Activated CD4-positive, CD25-positive, alpha-beta regulatory T cell treated with anti-CD3 and anti-CD28 coated beads, Interleukin-2, amount 50 U/mL, for 72 hours (primary cell): ENCODE measurements at regions not wholly inside any gene's neighbourhood (a gene's known extent, or its start where the extent isn't known, plus 50 kb on each side); places are given as distances from the start of the nearest gene placed in this dataset.
"Not testable (repeated sequence)": the region's sequence is repeated elsewhere in the genome, so short reads cannot be mapped to it uniquely, and the experiment has no call there.

ENCODE experiments used
- DNase-seq: peaks from one replicate; pipeline ENCODE4 v3.0.0; 2021

DNA sequence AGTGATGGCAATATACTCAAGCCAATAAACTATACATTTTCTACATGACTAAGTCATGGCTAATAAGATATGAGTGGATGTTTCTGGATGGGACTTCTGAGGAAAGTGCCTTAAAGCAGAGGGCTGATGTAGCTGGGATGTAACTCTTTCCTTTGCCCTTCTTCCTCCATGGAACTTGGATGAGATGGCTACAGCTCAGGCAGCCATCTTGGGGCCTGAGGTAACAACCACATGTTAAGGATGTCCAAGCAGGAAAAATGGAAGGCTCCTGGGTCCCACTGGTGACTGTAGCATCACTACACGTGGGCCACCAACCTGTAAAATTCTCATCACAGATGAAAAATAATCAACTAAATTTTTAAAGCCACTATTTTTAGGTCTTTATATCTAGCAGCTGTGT is 54.4 kb upstream of the GRIP1 start:
- no peak for DNase-seq

DNA sequence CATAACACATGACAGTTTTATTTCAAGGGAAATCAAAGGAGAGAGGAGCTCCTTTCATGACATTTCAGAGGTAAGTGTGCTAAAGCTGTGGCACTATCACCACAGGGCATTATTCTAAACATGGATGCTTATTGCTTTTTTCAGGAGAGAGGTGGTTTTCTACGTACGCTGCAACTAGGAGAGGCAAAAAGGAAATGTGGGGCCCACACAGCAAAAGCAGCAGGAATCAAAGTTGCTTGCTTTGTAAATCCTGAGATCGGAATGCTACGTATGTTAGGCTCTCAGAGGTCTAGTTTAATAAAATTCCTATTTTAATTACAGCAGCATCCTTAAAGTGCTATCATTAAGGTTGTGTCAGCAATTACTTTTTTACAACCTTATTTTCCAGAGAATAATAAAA is 55.0 kb upstream of the GRIP1 start:
- no peak for DNase-seq

- no peak for DNase-seq
Measured at GRCh38 chr12:66735275-66735674, 56.4 kb upstream of the GRIP1 start.

GRCh38 chr12:66736931-66737330 is 58.1 kb upstream of the GRIP1 start:
- no peak for DNase-seq

DNA sequence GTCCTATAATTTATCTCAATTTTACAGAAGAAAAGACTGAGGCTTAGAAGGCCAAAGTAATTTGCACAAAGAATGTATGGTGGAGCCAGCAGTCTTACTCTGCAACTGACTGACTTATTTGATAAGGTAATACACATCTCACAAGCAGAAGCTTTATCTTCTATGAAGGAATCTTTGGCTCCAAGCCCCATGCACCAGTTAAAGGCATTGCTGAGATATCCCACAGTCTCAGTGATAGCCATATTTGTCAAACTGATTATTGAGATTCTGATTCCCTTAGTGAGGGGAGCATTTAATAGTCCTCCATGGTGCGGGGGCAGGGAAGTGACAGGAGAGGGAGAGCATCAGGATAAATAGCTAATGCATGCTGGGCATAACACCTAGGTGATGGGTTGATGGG is 60.4 kb upstream of the GRIP1 start:
- DNase-seq, result no peak

GRCh38 chr12:66739940-66740651 is 61.2 kb upstream of the GRIP1 start:
- DNase-seq, result no peak

DNA sequence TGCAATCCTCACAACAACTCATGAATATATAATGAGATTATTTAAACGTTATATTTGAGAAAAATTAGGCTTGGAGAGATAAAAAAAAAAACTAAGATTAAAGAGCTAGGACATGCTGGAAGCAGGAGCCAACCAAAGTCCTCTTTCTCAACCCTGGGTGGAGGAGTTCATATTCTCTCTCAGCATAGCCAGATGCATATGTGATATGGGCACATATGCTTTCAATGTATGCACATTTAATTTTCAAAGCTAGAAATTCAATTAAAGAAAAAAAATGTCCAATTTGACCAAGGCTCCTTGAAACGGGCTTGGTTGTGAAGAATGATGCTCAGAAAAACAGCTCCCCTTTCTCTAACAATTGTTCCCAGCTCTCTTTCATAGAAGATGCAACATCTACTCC is 61.9 kb upstream of the GRIP1 start:
- no peak for DNase-seq

GRCh38 chr12:66741919-66742318 is 63.0 kb upstream of the GRIP1 start:
- no peak for DNase-seq

GRCh38 chr12:66742508-66743367 is 63.9 kb upstream of the GRIP1 start:
- DNase-seq, result no peak

DNA sequence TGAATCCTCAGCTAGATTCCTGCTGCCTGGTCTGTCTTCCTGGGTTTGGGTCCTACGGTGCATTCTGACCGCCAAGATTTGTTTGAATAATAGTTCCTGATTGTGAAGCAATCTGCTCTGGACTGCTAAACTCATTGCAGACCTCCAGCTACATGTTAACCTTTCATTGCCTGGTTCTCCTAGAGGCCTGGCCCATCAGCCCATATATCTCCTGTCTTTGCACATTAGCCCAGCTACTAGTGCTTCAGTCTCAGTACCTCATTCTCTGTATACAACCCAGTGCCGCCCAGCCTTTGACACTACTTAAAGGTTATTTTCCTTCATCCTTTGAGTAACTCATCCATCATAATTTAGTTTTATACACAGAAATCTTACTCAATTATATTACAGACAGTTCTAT is 65.6 kb upstream of the GRIP1 start:
- DNase-seq, result no peak

DNA sequence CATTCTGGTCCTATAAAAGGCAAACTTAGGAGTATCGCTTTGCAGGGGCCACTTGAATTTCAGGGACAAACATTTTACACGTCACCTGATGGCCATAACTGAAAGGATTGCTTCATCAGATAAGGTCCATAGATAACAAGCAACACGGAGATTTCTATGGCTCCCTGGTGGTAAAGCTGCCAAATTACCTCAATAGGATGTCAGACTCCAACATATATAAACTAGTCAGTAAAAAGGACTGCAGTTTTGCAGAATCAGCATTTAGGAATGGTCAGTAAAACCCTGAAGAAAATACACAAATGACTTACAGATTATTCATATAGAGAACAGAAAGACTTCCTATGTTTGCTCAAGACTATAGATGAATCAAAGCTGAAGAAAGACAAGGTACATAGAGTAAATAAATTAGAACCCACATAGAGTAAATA is 66.1 kb upstream of the GRIP1 start:
- no peak for DNase-seq

DNA sequence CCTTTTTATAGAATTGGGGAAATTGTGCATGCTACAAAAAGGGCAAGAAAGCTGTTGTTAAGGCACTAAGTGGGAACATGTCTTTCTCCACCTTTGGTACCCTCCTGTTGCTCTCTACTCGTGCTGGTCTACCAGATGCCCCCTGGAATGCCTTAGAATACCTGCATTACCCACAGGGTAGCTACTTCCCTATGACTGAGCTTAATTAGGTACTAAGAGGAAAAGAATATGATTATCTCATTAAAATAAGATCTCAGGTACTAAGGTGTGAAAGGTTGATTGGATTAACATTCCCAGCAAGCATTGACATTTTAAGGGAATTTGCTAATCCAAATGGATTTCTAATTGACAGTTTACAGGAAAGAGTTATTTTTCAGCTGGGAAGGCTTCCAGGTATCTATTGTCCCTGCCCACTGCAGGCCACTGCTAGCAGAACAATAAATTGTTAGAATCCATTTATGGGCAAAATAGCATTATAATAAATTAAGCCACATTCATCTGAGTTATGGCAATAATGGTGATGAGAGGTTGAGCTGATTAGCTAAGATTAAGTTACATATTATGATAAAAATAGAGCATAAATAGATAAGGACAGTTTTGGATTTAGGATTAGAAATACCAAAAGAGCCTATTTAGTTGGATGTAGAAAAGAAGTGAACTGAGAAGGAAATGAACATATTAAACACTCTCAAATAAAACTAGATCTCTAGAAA is 67.8 kb upstream of the GRIP1 start:
- DNase-seq, result no peak

- DNase-seq, result no peak
Measured at GRCh38 chr12:66751432-66752113, 72.7 kb upstream of the GRIP1 start.

DNA sequence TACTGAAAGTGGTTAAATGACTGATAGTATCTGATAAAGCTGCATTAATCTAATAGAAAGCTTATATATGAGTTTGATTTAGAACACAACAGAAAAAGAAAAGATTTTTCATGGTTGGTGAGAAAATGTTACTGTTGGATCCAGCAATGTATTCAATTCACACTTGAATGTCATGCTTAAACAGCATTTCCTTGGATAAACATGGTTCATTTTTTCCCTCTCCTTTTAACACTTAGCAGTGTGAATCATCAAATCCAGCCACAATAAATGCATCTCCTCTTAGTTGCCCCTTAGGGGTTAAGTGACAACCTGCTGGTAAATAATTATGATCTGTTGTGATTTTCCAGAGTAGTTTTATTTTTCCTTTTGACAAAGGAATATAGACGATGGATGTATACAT is 74.9 kb upstream of the GRIP1 start:
- no peak for DNase-seq

- DNase-seq, result no peak
Measured at GRCh38 chr12:66755727-66756395, 77.0 kb upstream of the GRIP1 start.

GRCh38 chr12:66756631-66757030 is 77.8 kb upstream of the GRIP1 start:
- DNase-seq, result no peak

GRCh38 chr12:66760122-66760521 is 81.2 kb upstream of the GRIP1 start:
- not testable (repeated sequence) for DNase-seq

DNA sequence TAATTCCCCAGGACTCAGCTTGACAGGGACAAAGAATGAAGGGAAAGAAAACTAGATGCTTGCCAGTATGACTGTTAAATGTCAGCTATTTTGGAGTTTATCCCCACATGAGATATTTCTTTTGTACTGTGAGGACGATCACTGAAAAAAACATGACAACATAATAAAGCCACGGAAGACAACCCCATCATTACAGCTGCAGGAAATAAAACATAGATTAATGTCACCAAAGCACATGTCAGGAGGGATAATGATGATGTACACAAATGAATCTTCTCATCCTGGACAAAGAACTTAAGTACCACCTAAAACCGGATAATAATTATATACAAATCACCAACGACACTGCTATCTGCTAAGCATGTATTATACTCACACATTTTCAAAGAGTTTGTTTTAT is 84.6 kb upstream of the GRIP1 start:
- no peak for DNase-seq

DNA sequence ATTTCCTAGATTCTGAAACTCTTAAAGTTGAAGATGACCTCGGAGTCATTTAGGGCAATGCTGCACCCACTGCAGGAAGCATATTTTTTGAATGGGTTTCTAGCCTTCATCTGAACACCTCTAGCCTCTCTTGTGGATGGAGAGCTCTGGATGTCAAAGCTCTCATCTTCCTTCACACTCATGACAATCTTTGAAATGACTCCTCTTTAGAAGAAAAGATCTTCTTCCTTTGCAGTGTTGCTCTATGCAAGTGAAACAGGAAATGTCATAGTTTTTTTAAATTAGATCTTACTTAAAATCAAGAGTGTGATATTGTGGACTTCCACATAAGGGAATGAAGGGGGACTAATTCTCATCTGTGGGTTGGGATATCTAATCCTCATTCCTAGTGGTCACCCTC is 86.3 kb upstream of the GRIP1 start:
- no peak for DNase-seq

DNA sequence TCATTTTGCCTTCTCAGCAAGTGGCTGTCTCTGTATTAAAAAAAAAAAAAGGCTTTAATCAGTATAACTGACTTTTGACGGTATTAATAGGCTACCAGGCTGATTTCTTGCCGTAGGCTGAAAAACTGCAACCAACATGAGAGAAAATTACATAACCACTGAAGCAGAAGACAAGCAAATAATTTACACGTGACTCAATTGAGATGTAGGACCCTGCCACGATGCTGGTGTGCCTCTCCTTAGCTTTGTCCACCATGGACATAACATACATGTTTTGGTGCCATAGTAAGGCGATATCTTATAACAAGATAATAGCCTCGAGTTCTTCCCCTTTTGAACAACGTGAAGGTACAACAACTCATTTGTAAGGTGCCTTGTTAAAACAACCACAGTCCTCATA is 88.7 kb upstream of the GRIP1 start:
- DNase-seq, result no peak

GRCh38 chr12:66768293-66768692 is 89.4 kb upstream of the GRIP1 start:
- DNase-seq, result no peak

DNA sequence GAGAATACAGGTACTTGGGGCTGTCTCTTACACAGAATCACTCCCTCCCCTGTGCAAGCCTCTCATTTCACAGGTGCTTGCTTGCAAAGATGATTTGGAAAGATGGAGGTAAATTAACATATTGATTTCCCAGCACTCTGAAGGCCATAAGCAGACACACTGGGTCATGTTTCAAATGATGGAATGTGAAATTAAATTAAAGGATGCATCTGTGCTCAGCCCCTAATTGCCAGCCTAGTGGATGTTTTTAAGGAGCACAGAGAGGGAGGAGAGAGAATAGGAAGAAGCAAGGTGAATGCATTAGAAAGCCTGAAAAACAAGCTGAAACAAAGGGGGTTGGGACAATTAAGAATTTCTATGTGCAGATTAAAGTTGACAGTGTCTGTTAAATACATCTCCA is 96.1 kb upstream of the GRIP1 start:
- DNase-seq, result no peak

DNA sequence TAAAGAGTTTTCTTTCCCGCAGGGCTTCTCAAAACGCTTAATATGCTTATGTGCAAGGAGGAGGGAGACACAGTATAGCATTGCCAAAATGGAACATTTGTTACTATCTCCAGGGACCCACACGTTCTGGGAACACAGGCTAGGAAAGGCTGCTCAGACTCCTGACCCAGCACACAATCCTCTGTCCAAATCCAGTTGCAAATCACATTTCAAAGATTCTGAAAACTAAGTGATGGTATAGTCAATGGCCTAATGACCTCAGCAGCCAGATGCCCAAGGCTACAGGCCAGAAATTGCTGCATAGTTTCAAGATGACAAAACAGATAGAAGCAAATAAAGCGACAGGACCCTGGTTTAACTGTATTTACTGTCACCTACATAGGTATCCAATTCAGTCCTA is 97.0 kb upstream of the GRIP1 start:
- no peak for DNase-seq
